OCI-M2 (cell line): ENCODE measurements at regions not wholly inside any gene's neighbourhood (a gene's known extent, or its start where the extent isn't known, plus 50 kb on each side); places are given as distances from the start of the nearest gene placed in this dataset.

Source experiments
- DNase-seq: peaks from one replicate; lab custom pipeline; 2025; ENCODE audit not compliant: unreplicated experiment; lab: John Stamatoyannopoulos, UW

- DNase-seq, result no peak
These were observed 700.7 kb downstream of the EPM2A start for GRCh38 chr6:145034664-145035063.

GRCh38 chr6:145036236-145036635, 699.1 kb downstream of the EPM2A start:
- DNase-seq, result no peak

- no peak for DNase-seq
These were observed 698.3 kb downstream of the EPM2A start for GRCh38 chr6:145036848-145037567.

GRCh38 chr6:145042559-145042958, 692.8 kb downstream of the EPM2A start:
- no peak for DNase-seq

DNA sequence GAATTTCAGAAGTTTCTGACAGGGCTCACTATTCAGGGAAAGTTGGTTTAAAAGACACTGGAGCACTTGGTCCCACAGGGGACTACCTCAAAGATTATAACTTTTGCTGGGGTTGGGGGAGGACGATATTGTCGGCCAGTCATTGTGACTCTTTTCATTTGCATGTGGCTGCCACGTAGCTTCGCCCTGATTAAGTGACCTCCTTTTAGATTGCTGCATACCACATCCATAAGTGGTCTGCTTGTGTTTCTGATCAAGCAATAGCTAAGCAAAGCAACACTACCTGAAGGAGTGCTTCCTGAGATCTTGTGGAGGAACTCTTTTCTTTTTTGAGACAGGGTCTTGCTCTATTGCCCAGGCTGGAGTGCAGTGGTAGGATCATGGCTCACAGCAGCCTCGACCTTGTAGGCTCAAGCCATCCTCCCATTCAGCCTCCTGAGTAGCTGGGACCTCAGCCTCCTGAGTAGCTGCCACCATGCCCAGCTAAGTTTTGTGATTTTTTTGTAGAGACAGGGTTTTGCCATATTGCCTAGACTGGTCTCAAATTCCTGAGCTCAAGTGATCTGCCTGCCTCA, 691.3 kb downstream of the EPM2A start:
- DNase-seq, result no peak

- no peak for DNase-seq
These were observed 690.6 kb downstream of the EPM2A start for GRCh38 chr6:145044641-145045246.

- no peak for DNase-seq
These were observed 689.7 kb downstream of the EPM2A start for GRCh38 chr6:145045582-145045981.

GRCh38 chr6:145047891-145048290, 687.4 kb downstream of the EPM2A start:
- DNase-seq, result no peak

- DNase-seq, result no peak
These were observed 683.7 kb downstream of the EPM2A start for GRCh38 chr6:145051661-145052060.

DNA sequence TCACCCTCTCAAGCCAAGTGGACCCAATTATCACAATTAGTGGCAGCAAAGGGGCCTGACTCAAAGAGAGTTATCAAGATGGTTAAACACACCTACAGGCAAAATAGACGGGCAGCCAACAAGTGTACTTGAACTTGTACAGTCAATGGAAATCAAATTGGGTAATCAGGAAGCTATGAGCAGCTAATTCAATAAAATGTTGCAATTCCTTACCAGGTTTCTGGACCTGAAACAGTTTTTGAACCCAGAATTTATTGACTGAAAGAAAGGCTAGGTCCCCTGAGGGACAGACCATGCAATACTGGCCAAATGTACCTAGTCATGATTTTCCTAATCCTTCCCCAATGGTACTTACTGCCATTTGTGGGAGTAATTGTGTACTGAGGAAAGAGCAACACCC, 679.8 kb downstream of the EPM2A start:
- DNase-seq, result no peak

- no peak for DNase-seq
These were observed 674.6 kb downstream of the EPM2A start for GRCh38 chr6:145060714-145061113.

GRCh38 chr6:145063091-145063490, 672.2 kb downstream of the EPM2A start:
- no peak for DNase-seq

GRCh38 chr6:145067430-145067829, 667.9 kb downstream of the EPM2A start:
- DNase-seq, result no peak

DNA sequence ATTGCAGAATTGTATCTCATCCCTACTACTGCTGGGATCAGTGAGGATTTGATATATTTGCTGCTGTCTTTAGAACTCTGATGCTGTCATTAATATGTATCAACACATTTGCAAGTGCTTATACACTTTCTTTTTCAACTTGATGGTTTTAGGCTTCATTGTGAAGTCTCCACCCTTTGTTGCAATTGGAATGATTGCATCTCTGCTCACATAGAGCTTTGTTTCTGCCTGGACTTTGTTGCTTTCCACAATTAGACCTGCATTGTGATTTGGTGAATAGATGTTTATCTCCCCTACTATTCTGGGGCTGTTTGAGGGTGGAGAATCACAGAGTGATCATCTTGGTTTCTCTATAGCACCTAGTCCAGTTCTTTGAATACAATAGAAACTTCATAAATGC, 666.7 kb downstream of the EPM2A start:
- no peak for DNase-seq

- no peak for DNase-seq
These were observed 665.4 kb downstream of the EPM2A start for GRCh38 chr6:145069966-145070365.

DNA sequence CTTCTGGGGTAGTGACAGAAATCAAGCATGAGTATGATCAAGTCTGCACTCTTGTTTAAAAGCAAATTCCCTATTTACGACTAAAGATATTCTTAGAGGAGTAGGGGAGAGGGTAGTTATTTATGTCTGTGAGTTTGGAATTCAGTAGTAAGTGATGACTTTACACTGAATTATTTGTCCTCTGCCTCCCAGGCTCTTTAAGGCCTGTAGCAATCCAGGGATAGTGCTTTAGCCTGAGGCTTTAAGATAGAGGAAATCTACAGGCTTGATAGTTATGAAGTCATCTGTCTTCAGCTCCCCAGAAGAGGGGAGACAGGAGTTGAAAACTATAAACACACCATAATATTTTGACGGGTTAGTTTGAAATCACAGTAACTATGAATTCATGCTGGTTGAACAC, 664.5 kb downstream of the EPM2A start:
- no peak for DNase-seq

DNA sequence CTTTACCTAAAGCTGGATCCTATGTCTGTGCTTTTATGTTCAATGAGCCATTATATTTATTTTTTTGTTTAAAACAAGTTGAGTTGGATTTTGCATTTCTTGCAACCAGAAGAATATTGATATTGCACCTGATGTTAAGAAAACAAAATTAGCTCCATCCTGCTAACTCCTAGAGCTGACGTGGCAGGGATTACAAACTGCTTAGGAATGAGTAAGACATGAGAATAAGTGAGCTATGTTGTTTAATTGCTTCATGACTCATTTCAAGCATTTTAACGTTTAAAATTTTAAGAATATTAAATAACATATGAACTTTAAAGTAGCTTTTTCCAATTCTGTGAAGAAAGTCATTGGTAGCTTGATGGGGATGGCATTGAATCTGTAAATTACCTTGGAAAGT, 663.5 kb downstream of the EPM2A start:
- DNase-seq, result no peak

DNA sequence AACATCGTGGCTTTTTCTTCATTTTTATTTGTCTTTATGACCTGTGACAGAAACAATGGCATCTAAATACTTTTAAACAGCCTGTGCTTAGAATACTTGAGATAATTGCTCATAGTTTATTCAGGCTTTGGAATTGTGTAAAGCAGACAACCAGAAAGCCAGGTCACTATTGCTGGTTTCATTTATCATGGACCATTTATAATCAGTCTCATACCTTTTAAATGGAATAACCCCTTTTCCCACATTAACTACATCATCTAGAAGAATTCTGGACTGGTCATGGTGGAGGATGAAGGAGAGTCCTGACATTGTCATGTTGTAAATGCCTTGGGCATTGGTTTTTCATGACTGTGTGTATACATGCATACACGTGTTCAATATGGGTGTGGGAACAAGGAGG, 661.5 kb downstream of the EPM2A start:
- no peak for DNase-seq

DNA sequence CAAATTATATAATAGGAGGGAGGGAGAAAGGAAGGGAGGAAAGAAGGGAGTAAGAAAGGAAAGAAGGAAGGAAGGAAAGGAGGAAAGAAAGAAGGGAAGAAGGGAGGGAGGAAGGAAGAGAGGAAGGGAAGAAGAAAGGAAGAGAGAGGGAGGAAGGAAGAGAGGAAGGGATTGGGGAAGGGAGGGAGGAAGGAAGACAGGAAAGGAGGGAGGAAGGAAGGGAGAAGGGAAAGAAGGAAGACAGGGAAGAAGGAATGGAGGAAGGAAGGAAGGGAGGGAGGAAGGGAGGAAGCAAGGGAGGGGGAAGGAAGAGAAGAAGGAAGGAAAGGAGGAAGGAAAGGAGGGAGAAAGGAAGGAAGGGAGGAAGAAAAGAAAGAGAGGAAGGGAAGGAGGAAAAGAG, 660.5 kb downstream of the EPM2A start:
- DNase-seq, result no peak

GRCh38 chr6:145075425-145075824, 659.9 kb downstream of the EPM2A start:
- no peak for DNase-seq

DNA sequence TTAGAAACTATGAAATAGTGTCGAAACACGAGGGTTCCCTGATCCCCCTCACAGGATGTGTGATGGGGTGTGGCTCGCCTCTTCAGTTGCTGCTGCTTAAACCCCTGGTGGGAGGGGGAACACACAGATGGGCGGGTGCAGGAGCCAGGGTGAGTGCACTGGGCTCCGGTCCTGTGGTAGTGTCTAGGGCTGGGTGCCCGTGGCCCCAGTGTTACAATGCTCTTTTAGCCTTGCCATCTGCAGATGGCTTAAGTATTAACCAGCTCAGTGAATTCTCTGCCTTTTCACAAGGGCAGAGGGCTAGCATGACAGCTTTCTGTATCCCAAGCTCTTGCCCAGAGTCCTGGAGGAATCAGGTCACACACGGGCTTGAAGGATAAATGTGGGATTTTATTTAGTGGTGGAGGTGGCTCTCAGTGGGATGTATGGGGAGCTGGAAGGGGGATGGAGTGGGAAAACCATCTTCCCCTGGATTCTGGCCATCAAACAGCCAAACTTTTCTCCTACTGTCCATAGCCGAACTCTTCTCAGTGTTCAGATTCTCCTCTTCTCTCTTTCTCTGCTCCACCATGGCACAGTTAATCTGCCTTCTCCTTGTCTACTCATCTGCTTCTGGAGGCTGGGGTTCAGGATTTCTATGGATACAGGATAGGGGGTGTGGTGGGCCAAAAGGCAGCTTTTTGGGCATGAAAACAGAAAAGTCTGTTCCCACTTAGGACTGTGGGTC, 659.0 kb downstream of the EPM2A start:
- DNase-seq, result no peak

- no peak for DNase-seq
These were observed 657.9 kb downstream of the EPM2A start for GRCh38 chr6:145077382-145077781.
